CD14-positive monocyte (primary cell): ENCODE measurements at regions not wholly inside any gene's neighbourhood (a gene's known extent, or its start where the extent isn't known, plus 50 kb on each side); places are given as distances from the start of the nearest gene placed in this dataset.

Source experiments
- DNase-seq, 3 donors: peaks; one replicate each; pipeline ENCODE4 v3.0.0-alpha.2; 2011 to 2022
- H2AFZ ChIP-seq: 2 replicates; pipeline ENCODE4 v1.6.0; 2012; ENCODE audit warnings: mild to moderate bottlenecking, low read depth, low read length, inconsistent platforms; ENCODE audit not compliant: insufficient read depth, poor library complexity, severe bottlenecking
- H3K27ac ChIP-seq, 2 donors: 1 replicate in 1 of 2; 2 replicates in 1 of 2; pipeline ENCODE4 v1.5.1; 2012 to 2013; ENCODE audit warnings: low read length in 2 of 2, control low read depth in 1 of 2, inconsistent platforms in 1 of 2, low read depth in 1 of 2, mild to moderate bottlenecking in 1 of 2
- H3K27me3 ChIP-seq, 2 donors: one replicate each; pipeline versions ENCODE4 v1.6.0 to v1.6.1; 2011 to 2013; ENCODE audit warnings: low read length in 2 of 2; ENCODE audit not compliant: control insufficient read depth in 2 of 2, insufficient read depth in 2 of 2
- H3K36me3 ChIP-seq, 2 donors: replicated peaks in 1 of 2; 1 replicate in 1 of 2; 2 replicates in 1 of 2; pipeline versions ENCODE4 v1.5.1 to v1.6.1; 2012 to 2013; ENCODE audit warnings: low read length in 2 of 2, control low read depth in 1 of 2, inconsistent platforms in 1 of 2, mild to moderate bottlenecking in 1 of 2; ENCODE audit not compliant: insufficient read depth in 2 of 2, control insufficient read depth in 1 of 2
- H3K4me1 ChIP-seq, 2 donors: 1 replicate in 1 of 2; 2 replicates in 1 of 2; pipeline versions ENCODE4 v1.5.1 to v1.6.1; 2012 to 2013; ENCODE audit warnings: low read length in 2 of 2, control low read depth in 1 of 2, inconsistent platforms in 1 of 2, mild to moderate bottlenecking in 1 of 2, moderate library complexity in 1 of 2; ENCODE audit not compliant: insufficient read depth in 2 of 2, control insufficient read depth in 1 of 2
- H3K4me2 ChIP-seq: replicated peaks from 2 replicates; pipeline ENCODE3; 2012; ENCODE audit warnings: low read length, moderate library complexity, mild to moderate bottlenecking; ENCODE audit not compliant: poor library complexity, severe bottlenecking; ENCODE audit errors: extremely low read depth
- H3K4me3 ChIP-seq, 3 experiments: fragments of 200-600 bp in 1 of 3; sonication (generic) in 1 of 3; replicated peaks in 1 of 3; 1 replicate in 2 of 3; 2 replicates in 1 of 3; pipeline ENCODE4 v1.5.1; 2011 to 2013; ENCODE audit warnings: low read length in 3 of 3, mild to moderate bottlenecking in 3 of 3, control low read depth in 2 of 3, low read depth in 2 of 3, inconsistent platforms in 1 of 3, moderate library complexity in 1 of 3
- H3K79me2 ChIP-seq: 2 replicates; pipeline ENCODE4 v1.6.0; 2012; ENCODE audit warnings: mild to moderate bottlenecking, control low read depth, inconsistent platforms, low read length, moderate library complexity; ENCODE audit not compliant: insufficient read depth
- H3K9ac ChIP-seq: 2 replicates; pipeline ENCODE4 v1.6.0; 2017; ENCODE audit warnings: low read length, mild to moderate bottlenecking; ENCODE audit not compliant: insufficient read depth, poor library complexity, severe bottlenecking
- H3K9me3 ChIP-seq, 2 donors: replicated peaks in 1 of 2; 1 replicate in 1 of 2; 2 replicates in 1 of 2; pipeline versions ENCODE4 v1.5.1 to v1.6.1; 2012 to 2013; ENCODE audit warnings: low read length in 2 of 2, control low read depth in 1 of 2; ENCODE audit not compliant: control insufficient read depth in 1 of 2, insufficient read depth in 1 of 2
- H4K20me1 ChIP-seq: 2 replicates; pipeline ENCODE4 v1.6.0; 2012; ENCODE audit warnings: mild to moderate bottlenecking, low read length, control low read depth, moderate library complexity; ENCODE audit not compliant: insufficient read depth
- H3K27ac Mint-ChIP-seq, 7 donors: one replicate each; pipeline ENCODE4 v1.8.0; 2020; ENCODE audit warnings: mild to moderate bottlenecking in 7 of 7, mixed read lengths in 7 of 7, moderate library complexity in 6 of 7, inconsistent platforms in 2 of 7
- H3K27me3 Mint-ChIP-seq, 3 donors: one replicate each; pipeline ENCODE4 v1.8.0; 2021 to 2022; ENCODE audit warnings: low read depth in 3 of 3, mild to moderate bottlenecking in 3 of 3, mixed read lengths in 3 of 3, moderate library complexity in 3 of 3, inconsistent platforms in 1 of 3
- H3K36me3 Mint-ChIP-seq, 2 donors: one replicate each; pipeline ENCODE4 v1.8.0; 2020; ENCODE audit warnings: mixed read lengths in 2 of 2, inconsistent platforms in 1 of 2, mild to moderate bottlenecking in 1 of 2
- H3K4me1 Mint-ChIP-seq: one replicate; pipeline ENCODE4 v1.8.0; 2020; ENCODE audit warnings: mild to moderate bottlenecking, mixed read lengths
- H3K4me3 Mint-ChIP-seq, 2 donors: one replicate each; pipeline ENCODE4 v1.8.0; 2020; ENCODE audit warnings: mild to moderate bottlenecking in 2 of 2, mixed read lengths in 2 of 2, moderate library complexity in 1 of 2
- H3K9me3 Mint-ChIP-seq, 7 donors: one replicate each; pipeline ENCODE4 v1.8.0; 2020 to 2022; ENCODE audit warnings: mixed read lengths in 7 of 7, mild to moderate bottlenecking in 6 of 7, moderate library complexity in 6 of 7, inconsistent platforms in 2 of 7
- CTCF ChIP-seq: fragments of 200-600 bp; IDR thresholded peaks from one replicate; pipeline ENCODE4 v1.8.0; 2022; ENCODE audit warnings: antibody characterized with exemption, mild to moderate bottlenecking
- WGBS: methylation state at CpG from one replicate; pipeline ENCODE4 v1.1.5; 2013; ENCODE audit warnings: missing lambda C conversion rate; ENCODE audit not compliant: insufficient coverage; 5-methylcytosine and 5-hydroxymethylcytosine counted together
- intact Hi-C, 2 donors: fragments of 100-400 bp; cut with micrococcal nuclease; formaldehyde crosslinking; loops; one replicate each; pipeline versions ENCODE4 v1.15.0 to v1.15.1; 2023

GRCh38 chr20:11249683-11250082 lies 575.9 kb upstream of the JAG1 start:
- no peak for DNase-seq
- no peak overlapping the region for H3K9ac ChIP-seq
- H3K27me3 ChIP-seq = peaks cover 7 to 8% of the 10 kb centered on the region in 2 donors
- Mint-ChIP-seq H3K36me3 (no peaks in the 10 kb centered on the region), H3K27me3 (peaks cover 3 to 11% (median 9%) of the 10 kb centered on the region in 3 donors), H3K27ac (no peak overlapping the region), H3K4me3 (no peak overlapping the region), H3K9me3 (peaks cover 0 to 8% (median 2%) of the 10 kb centered on the region in 7 donors), H3K4me1 (peaks cover 5% of the 10 kb centered on the region)
- WGBS = 100% methylated on average over 1 of the region's 2 CpGs
- H3K27ac ChIP-seq = no peak overlapping the region
- no peaks in the 10 kb centered on the region for H3K4me1 ChIP-seq
- H3K79me2 ChIP-seq = no peaks in the 10 kb centered on the region
- H4K20me1 ChIP-seq = no peaks in the 10 kb centered on the region
- no peak overlapping the region for H3K4me3 ChIP-seq
- intact Hi-C loops = no loop called here
- H3K9me3 ChIP-seq = peaks cover 0 to 3% of the 10 kb centered on the region in 2 donors
- H3K4me2 ChIP-seq = no peak overlapping the region
- H2AFZ ChIP-seq = no peak overlapping the region
- H3K36me3 ChIP-seq = no peaks in the 10 kb centered on the region
- no peak for TF ChIP-seq CTCF

- Histone ChIP-seq H3K4me1 (no peaks in the 10 kb centered on the region), H3K4me3 (no peak overlapping the region), H3K9ac (no peak overlapping the region), H3K27me3 (no peaks in the 10 kb centered on the region), H3K27ac (no peak overlapping the region), H3K79me2 (no peaks in the 10 kb centered on the region), H3K9me3 (peaks cover 0 to 3% of the 10 kb centered on the region in 2 donors), H2AFZ (no peak overlapping the region), H3K4me2 (no peak overlapping the region), H3K36me3 (no peaks in the 10 kb centered on the region), H4K20me1 (no peaks in the 10 kb centered on the region)
- Mint-ChIP-seq H3K27me3 (peaks cover 1 to 3% (median 2%) of the 10 kb centered on the region in 3 donors), H3K4me3 (no peak overlapping the region), H3K9me3 (peaks cover 0 to 18% (median 4%) of the 10 kb centered on the region in 7 donors), H3K36me3 (no peaks in the 10 kb centered on the region), H3K27ac (no peak overlapping the region), H3K4me1 (peaks cover 5% of the 10 kb centered on the region)
- no peak for TF ChIP-seq CTCF
- WGBS = no CpG with 5 or more reads among the region's 1 CpG
- no peak for DNase-seq
- intact Hi-C loops = no loop called here
Observed at GRCh38 chr20:11252447-11252846, 578.6 kb upstream of the JAG1 start.
